HG03457 (cell line): ENCODE measurements at regions not wholly inside any gene's neighbourhood (a gene's known extent, or its start where the extent isn't known, plus 50 kb on each side); places are given as distances from the start of the nearest gene placed in this dataset.

Experiments
- ATAC-seq: cut with Tn5 transposase; IDR thresholded peaks from one replicate; pipeline ENCODE4 v1.9.1; 2021; ENCODE audit warnings: moderate number of reproducible peaks; ENCODE audit not compliant: unreplicated experiment

DNA sequence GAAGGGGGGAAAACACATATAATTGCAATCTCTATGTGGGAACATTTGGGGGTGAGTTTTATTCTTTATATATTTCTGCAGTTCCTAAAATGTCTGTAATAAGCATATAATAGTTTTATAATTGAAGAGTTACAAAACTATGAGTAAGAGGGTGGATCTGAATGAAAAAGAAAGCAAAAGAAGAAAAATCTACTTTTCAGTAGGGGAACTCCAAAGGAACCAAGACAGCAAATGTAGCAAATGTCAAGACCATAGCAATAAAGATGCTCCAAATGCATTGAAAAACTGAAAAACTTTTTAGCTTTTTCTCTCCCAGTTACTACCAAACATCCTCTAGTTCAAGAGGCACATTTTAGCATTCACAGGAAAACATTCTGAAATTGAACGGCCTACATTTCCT lies 434.8 kb downstream of the LMO4 start:
- no peak for ATAC-seq

DNA sequence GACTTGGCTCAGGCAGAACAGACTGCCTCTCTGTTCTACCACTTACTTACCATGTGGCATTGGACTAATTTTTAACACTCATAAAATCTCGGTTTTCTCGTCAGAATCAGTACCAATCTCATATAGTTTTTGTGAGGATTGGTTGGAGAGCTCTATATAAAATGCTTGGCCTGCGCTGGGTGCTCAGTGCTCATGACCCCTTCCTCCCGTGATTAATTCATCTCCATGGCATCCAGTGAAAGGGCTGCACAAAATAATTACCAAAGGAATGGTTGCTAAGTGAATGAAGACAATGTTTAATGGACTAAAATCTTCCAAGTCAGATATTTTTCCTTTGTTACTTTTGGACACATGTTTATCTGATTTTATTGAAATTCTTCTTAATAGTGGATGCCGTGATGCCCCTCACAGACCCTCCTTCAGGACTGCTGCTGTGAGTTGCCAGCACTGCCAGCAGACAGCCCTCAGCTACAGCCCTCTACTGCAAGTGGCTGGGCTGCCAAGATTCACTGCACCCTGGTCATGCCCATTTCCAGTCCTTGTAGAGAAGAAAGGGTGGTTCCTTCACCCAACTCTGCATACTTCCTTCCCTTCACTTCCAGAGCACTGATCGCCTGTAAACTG lies 436.5 kb downstream of the LMO4 start:
- no peak for ATAC-seq

DNA sequence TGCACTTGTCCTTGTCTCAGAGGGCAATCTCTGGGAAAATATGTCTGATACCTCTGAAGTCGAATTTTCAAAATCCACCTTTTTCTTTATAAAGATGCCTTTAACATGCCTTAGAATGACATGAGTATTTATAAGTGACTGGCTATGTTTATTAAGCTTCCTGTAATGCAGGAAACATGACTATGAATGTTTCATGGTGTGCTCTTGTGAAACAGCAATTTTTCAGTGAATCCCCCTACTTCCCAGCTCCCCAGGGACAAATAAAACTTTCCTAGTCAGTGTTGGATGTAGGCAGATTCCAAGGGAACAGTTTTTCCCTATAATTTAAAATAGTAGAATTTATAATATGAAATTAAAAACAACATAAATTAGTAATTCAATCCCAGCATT lies 437.0 kb downstream of the LMO4 start:
- ATAC-seq, result no peak

DNA sequence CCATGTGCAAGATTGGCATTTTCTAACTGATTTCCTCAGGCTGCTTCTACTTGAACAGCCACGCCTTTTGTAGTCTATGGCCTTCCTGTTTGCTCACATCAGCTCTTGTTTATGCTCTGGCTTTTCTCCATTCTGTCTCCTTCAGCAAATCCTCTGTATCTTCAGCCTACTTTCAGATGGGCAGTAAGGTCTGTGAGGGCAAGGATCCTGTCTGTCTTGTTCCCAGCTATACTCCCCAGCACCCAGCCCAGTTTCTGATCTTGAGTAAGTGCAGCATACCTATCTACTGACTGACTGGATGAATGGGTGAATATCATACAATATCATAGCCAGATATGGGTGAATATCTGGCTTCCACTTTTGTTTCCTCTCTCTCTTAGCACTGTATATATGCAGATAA lies 438.1 kb downstream of the LMO4 start:
- ATAC-seq, result no peak

DNA sequence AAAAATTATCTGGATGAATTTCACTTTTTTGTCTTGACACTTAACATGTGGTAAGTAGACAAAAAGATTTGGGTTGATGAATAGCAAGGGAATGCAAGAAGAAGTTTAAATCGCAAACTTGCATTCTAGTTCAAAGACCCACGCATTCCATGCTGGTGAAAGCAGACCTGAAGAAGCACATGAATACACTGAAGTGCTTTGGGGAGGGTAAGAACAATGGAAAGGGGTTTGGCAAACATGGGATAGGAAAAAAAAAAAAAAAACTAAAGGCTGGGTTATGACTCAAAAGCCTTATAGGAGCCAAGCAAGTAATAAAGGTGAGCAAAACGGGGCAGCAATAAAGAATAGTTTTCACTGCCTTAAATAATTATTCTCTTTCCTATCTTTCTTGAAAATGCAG lies 450.2 kb downstream of the LMO4 start:
- ATAC-seq, result no peak

DNA sequence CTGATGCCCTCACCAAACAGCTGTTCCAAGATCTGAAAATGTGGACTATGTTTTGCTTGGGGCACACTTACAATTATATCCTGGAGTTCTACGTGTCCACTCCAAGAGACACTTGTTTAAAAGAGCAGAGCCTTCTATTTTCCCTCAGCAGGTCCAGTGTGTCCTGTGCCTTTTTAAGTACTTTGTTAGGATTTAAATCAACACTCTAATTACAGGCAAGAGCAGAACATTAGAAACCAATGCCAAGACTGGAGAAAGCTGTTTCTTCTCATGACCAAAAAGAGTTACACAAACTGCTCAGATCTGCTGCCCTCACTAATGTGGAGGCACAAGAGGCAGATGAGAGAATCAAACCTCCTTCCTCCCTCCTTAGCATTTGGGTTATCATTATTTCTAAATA lies 452.9 kb downstream of the LMO4 start:
- ATAC-seq, result no peak

DNA sequence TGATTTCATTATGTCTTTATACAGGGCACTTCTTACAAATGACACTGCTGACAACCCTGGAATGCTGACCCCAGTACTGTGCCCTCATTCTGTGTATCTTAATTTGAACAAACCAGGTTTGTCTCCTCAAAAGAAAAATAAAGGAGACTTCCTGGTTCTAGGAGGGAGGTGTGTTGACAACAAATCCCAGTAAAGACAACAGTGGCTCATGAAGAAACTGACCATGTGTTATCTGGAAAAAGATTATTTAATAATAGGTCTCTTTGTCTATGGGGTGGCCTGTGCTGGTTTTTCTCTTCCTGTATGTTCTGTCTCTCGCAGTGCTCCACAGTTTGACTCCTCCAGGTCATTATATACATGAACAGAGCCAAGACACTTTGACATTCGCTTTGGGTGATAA lies 454.6 kb downstream of the LMO4 start:
- ATAC-seq, result no peak

DNA sequence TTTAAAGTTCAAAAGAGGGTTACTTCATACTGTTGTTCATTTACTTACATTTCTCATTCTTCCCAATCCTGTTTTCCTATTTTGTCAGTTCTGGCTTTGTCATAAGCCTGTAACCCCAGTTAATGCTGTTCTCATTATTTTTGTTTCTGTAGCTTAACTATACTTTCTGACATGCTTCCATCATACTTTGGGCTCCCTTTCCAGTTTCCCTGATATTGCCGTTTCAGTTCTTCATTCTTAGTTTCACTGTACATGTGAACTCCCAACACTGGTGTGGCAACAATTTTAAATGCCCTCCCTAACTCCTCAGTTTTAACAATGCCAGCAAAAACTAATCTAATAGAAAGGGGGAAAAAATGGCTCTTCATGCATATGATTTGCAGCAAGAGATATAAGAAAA lies 456.7 kb downstream of the LMO4 start:
- no peak for ATAC-seq

DNA sequence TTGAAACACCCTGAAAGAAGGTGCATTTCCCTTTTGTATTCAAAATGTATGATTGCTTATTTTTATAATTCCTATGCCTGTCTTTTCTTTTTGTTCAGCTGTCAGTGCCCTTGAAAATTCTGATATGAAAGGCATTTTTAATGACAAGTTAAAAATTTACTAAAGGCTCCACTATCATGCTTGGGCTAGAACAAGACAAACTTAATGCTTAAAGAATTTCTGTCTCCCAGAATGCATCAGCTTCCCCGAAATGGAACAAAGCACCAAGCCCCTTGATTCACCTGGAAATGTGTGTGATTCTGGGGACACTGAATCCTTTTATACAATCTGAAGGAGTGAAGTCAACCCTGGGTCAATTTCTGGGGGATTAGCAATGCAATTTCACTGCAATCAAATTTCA lies 457.5 kb downstream of the LMO4 start:
- ATAC-seq, result no peak

DNA sequence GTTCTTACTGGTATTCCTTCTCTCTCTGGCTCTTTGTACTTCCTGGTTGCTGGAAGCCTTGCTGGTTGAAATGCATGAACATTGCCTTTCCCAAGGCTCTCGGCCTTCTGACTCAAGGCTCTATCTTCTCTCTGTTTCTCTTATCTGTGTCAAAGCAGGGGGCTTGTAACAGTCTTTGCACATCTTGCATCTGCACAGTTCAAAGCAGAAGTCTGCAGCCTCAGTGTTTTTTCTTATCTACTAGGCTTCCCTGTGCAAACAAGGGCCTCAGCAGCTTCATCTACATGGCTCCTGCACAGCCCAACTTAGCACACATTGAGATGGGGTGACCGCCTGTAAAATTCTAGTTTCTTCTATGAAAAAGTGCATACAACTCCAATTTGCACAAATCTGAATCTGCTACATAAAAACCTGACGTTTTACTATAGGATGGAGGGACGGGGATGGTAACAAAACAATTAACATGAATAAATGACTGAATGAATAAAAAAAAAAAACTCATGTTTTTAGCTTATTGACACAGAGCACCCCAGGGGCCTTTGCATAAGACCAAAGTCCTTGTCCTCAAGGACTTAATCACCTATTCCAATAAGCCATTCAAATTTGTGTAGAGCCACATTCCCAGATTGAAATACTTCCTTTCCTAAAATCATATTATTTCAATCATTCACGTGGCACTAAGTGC lies 458.3 kb downstream of the LMO4 start:
- ATAC-seq, result no peak

DNA sequence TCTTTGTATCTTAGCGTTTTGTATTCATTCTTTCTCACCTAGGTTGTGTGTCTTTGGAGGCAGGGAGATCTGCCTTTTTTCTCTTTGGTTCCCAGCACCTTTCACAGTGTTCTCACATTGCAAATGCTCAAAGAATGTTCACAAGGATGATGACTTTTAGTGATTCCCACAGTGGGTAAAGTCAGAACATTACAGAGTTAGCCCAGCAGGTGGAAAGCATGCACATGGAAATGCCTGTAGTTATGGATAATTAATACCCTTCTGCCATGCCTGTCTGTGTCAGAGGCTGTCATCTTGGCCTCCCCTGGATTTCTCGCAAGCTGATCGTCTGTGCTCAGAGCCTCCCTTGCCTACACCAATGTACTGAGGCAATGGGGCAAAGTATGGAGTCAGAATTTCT lies 458.9 kb downstream of the LMO4 start:
- ATAC-seq, result no peak

DNA sequence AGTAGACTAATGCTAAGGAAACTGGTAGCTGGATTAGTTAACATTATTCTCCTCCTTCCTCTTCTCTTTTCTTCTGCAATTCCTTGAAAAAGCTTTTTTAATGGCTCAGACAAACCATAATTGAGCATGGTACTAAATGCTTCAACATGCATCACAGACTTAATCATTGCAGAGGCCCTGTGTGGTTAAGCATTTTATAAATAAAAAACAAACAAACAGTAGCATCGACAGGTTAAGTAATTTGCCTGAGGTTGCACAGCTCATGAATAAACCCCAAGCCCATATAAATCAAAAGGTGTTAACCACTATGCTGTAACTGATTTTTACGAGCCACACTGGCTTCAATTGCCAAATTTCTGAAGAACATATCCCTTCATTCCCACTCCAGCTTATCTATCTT lies 462.1 kb downstream of the LMO4 start:
- no peak for ATAC-seq

DNA sequence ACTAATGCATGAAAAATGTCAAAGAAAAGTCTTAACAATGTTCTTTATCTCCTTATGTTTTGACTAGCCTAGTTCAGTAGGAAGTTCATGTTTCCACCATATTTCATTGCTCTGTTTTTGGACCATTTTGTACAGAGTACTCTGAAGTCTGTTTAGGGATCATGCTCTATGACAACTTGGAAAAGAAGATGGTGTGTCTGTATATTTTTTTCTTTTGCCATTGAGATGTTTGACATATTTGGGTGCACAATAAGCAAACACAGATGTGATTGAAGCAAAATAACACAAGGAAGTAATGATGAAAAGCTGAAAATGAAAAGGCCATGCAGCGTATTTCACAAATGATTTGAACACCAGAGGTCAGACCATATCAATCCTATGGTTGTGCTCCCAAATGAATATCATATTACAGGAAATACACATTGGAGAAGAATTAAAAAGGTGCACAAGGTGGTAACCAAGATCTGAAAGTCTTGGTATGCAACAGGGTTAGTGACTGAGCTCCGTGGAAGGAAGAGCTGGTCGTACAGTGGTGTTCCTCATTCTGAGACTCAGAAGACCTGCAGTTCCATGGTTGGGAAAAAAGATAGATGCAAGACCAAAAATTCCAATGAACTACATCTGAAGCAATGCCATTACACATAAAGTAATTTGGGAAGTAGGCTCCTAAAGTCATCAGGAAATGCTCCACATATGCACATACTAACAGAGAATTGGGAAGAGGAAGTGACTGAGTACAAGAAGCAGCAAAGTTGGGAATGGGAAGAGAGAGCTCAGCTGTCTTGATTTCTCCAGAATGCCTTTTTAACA lies 463.5 kb downstream of the LMO4 start:
- ATAC-seq, result no peak

DNA sequence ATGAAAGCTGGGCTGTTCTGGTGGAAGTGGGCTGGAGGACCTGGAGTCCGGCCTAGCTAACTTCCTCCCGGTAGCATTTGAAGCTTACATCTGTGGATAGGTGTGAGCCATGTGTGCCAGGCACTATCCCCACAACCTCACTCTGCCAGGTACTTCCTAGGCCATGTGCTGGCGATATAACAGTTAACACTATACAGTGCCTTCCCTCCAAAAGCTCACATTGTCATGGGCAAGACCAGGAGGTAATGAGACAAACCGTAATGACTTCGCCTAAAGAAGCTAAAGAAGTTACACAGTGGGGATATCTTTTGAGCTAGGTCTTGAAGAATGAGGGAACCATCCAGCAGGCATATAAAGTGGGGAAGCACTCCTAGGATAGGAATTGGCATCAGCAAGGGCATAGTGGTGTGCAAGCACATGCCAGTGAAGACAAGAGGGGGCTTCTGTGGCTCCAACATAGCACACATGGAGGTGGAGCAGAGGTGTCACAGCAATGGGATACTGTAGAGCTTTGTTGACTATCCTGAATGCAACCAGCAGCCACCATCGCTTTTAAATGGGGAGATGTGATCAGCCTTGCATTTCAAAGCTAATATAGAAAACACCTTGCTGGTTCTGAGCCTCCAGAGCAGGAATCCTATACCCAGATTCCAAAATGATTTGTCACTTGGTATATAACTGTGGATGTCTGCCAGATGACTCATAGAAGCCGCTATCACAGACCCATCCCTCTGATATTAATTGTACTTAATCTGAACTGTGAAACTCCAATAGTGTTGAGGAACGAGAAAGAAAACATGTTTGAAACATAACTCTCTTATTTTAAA lies 466.3 kb downstream of the LMO4 start:
- ATAC-seq, result no peak

DNA sequence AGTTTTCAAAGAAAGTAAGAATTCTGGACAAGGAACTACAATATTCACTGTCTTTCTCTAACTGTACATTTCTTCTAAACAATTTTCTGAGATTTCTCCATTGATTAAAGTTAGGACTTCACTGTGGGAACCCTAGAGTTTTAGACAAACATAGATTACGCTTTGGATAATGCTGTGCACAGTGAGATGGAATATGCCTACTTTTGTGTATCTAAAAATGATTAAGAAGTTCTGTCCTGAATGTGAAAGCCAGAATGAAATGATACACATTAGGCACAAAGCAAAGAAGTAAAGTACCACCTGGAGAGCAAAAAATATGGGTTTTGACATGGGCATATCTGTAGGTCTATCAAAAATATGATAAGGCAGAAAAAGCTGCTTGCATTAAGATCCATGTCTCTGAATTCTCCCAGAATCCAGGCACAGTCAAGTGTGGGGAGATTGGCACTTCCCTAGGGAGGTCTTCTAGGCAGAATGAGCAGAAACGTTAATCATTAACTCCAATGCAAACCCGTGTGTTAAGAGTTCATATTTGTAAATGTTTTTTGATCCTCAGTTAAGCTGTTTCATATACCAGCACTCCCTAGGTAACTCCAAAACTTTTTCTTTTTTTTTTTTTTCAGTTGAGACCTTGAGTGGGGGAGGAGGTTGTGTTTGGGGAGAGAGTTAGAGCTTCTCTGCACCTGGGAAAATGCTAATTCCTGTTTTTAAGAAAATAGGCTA lies 467.1 kb downstream of the LMO4 start:
- no peak for ATAC-seq

DNA sequence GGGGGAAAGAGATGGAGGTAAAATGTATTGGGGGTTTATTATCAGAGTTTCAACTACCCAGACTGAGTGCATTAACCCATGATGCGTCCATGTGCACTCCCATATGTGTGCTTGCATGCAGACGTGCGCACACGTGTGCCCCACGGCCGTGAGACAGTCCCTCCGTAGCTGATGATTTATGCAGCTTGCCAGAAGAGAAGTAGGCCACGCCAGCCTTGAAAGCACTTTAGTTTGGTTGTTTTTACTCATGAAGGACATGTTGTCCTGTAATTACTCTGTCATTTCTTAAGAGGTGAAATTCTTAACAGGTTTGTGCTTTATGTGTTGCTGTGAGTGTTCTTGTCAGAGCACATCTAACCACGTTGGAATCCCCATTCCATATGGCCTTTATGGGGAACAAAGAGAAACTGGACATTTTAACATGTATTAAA lies 467.8 kb downstream of the LMO4 start:
- ATAC-seq, result no peak

DNA sequence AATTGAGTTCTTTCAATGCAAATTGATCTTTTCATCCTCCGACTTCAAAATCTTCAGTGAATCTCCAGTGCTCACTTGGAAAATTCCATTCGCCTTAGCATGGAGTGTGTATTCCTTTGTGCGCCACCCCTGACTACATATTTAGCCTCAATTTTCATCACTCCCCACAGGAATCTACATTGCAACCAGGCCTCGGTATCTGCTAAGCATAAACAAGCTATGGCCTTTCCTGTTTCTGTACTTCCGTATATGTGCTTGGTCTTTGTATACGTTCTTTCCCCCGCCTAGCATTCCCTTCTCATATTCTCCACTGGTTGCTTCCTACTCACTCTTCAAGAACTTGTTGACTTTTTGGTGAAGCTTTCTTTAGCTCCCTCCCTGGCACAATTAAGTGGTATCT lies 470.8 kb downstream of the LMO4 start:
- ATAC-seq, result no peak

DNA sequence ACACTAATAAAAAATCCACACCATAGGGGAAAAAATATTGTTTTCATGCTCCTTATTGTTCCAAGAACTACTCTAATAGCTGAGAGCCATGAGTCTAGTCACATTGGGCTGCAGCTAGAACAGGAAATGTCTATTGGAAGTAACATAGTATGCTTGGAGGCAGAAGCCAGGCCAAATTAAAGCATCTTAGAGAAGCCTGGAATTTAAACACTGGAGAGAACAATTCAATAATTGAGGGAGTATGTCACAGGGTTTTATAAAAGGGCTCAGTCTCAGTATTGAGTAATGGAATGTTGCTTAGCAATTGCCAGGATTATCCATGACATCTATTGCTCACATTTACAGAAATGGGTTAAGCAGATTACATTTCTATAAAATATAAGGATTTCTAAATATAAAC lies 471.3 kb downstream of the LMO4 start:
- no peak for ATAC-seq

DNA sequence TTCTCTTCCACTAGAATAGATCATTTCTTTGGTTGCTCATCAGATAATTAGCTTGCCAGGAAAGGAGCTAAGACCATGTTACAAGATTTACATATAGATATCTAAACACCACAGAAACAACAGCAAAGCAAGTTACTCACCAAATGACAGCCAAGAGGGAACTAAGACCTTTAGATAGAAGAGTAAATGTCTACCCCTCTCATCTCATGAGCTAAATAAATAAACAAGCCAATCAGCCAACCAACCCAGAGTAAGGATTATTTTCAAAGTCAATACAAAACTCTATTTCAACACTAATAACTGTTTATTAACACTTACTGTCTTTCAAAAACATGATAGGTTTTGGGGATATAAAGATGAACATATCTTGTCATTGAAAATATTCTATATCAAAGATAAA lies 474.7 kb downstream of the LMO4 start:
- no peak for ATAC-seq

DNA sequence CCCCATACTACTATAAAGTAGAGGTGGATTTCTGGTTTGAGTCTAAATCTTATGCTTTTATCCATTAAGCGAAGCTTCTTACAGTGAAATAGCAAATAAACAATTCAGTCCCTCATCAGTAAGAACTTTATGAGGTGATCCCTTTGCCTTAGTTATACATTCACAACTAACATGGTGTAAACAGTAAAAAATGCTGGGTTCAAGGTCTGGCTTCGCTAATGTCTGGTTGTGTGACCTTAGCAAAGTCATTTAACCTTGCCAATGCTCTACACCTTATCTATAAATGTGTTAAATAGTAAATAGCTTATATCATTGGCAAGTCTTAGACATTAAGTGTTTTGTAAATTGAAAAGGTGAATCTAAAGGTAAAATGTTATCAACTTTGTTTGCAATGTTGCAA lies 475.4 kb downstream of the LMO4 start:
- ATAC-seq, result no peak
